ENCODE measurements at regions not wholly inside any gene's neighbourhood (a gene's known extent, or its start where the extent isn't known, plus 50 kb on each side); places are given as distances from the start of the nearest gene placed in this dataset.
"Not testable (repeated sequence)": the region's sequence is repeated elsewhere in the genome, so short reads cannot be mapped to it uniquely, and the experiment has no call there.

DNA sequence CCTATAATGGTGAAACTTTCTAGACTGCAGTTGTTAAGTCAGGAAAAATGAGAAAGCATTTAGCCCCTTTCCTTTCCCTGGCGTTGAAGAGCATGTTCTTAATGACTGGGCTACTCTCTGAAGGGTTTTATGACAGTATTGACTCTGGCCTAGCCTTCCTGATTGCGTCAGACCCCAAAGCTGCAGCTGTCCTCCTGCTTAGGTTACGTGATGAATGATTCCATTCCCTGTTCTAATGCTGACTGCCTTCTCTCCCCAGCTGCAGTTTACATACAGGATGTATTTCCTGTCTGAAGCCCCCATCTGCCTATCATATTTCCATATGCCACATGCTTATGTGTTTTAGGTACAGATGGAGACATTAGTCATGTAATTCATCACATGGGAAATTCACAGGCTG is 105.8 kb upstream of the EGFL6 start:
- Histone ChIP-seq H3K4me1 (ENCODE audit: control insufficient read depth, low read length) (peaks cover 18% of the 10 kb centered on the region), H3F3A (ENCODE audit: control insufficient read depth, insufficient read depth) (no peaks in the 10 kb centered on the region), H3K27me3 (ENCODE audit: control insufficient read depth, low read length) (no peaks in the 10 kb centered on the region), H3K9me3 (ENCODE audit: control insufficient read depth, insufficient read depth, low read length) (no peaks in the 10 kb centered on the region; the same call in 1 of the 2 replicates), H3K4me2 (ENCODE audit: low read length) (peak overlapping the region; percentile 37), H3K79me2 (ENCODE audit: control insufficient read depth, low read length) (no peaks in the 10 kb centered on the region), H3K9me2 (replicated peaks; ENCODE audit: control insufficient read depth, low read length) (no peaks in the 10 kb centered on the region), H4K20me1 (ENCODE audit: control insufficient read depth, insufficient read depth, low read depth, low read length) (no peaks in the 10 kb centered on the region), H3K36me3 (ENCODE audit: control insufficient read depth, low read length) (no peaks in the 10 kb centered on the region), H3K27ac (ENCODE audit: low read depth, low read length) (peak overlapping the region; percentile 38), H3K4me3 (ENCODE audit: low read length) (no peak overlapping the region)
- TF ChIP-seq, protein P1, sequence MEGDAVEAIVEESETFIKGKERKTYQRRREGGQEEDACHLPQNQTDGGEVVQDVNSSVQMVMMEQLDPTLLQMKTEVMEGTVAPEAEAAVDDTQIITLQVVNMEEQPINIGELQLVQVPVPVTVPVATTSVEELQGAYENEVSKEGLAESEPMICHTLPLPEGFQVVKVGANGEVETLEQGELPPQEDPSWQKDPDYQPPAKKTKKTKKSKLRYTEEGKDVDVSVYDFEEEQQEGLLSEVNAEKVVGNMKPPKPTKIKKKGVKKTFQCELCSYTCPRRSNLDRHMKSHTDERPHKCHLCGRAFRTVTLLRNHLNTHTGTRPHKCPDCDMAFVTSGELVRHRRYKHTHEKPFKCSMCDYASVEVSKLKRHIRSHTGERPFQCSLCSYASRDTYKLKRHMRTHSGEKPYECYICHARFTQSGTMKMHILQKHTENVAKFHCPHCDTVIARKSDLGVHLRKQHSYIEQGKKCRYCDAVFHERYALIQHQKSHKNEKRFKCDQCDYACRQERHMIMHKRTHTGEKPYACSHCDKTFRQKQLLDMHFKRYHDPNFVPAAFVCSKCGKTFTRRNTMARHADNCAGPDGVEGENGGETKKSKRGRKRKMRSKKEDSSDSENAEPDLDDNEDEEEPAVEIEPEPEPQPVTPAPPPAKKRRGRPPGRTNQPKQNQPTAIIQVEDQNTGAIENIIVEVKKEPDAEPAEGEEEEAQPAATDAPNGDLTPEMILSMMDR (IDR thresholded peaks at IDR 0.05; ENCODE audit: low read depth, low read length, poor library complexity, severe bottlenecking), result no peak
- no peak for TF ChIP-seq EZH2phosphoT487 (IDR thresholded peaks at IDR 0.05; ENCODE audit: borderline replicate concordance, low read length)

DNA sequence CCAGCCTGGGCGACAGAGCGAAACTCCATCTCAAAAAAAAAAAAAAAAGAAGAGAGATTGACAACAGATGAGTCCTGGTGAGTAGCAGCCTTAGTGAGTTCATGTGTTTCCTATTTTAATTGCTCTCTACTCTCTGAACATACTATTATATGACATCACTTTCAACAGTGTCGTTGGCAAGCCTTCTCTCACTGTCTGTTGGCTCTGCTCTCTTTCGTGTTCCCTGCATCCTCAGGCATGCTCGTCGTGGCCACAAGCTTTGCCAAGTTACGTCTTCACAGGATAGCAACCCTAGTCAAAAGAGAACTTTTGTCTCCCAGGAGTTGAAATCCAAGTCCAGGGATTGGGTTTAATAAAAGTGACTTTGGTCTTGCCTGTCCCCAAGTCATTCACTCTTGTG is 117.1 kb upstream of the EGFL6 start:
- H3K79me2 ChIP-seq (ENCODE audit: control insufficient read depth, low read length), result no peaks in the 10 kb centered on the region
- no peaks in the 10 kb centered on the region for H3K36me3 ChIP-seq (ENCODE audit: control insufficient read depth, low read length)
- H3K9me3 ChIP-seq (ENCODE audit: control insufficient read depth, insufficient read depth, low read length), result no peaks in the 10 kb centered on the region
- no peaks in the 10 kb centered on the region for H3K9me2 ChIP-seq (replicated peaks; ENCODE audit: control insufficient read depth, low read length)
- H3K4me3 ChIP-seq (ENCODE audit: low read length), result no peak overlapping the region
- no peaks in the 10 kb centered on the region for H3F3A ChIP-seq (ENCODE audit: control insufficient read depth, insufficient read depth)
- no peaks in the 10 kb centered on the region for H4K20me1 ChIP-seq (ENCODE audit: control insufficient read depth, insufficient read depth, low read depth, low read length)
- no peak for TF ChIP-seq EZH2phosphoT487 (IDR thresholded peaks at IDR 0.05; ENCODE audit: borderline replicate concordance, low read length)
- TF ChIP-seq, protein P1 (IDR thresholded peaks at IDR 0.05; ENCODE audit: low read depth, low read length, poor library complexity, severe bottlenecking), result no peak
- no peak overlapping the region for H3K4me2 ChIP-seq (ENCODE audit: low read length)
- H3K27ac ChIP-seq (ENCODE audit: low read depth, low read length), result no peak overlapping the region
- H3K27me3 ChIP-seq (ENCODE audit: control insufficient read depth, low read length), result no peaks in the 10 kb centered on the region
- no peaks in the 10 kb centered on the region for H3K4me1 ChIP-seq (ENCODE audit: control insufficient read depth, low read length)

GRCh38 chrX:13449441-13449840 is 120.0 kb upstream of the EGFL6 start:
- H3K79me2 ChIP-seq (ENCODE audit: control insufficient read depth, low read length), result no peaks in the 10 kb centered on the region
- no peaks in the 10 kb centered on the region for H3F3A ChIP-seq (ENCODE audit: control insufficient read depth, insufficient read depth)
- no peaks in the 10 kb centered on the region for H3K9me3 ChIP-seq (ENCODE audit: control insufficient read depth, insufficient read depth, low read length)
- H3K9me2 ChIP-seq (replicated peaks; ENCODE audit: control insufficient read depth, low read length), result no peaks in the 10 kb centered on the region
- no peaks in the 10 kb centered on the region for H3K36me3 ChIP-seq (ENCODE audit: control insufficient read depth, low read length)
- H4K20me1 ChIP-seq (ENCODE audit: control insufficient read depth, insufficient read depth, low read depth, low read length), result no peaks in the 10 kb centered on the region
- TF ChIP-seq, protein P1 (IDR thresholded peaks at IDR 0.05; ENCODE audit: low read depth, low read length, poor library complexity, severe bottlenecking), result no peak
- no peak for TF ChIP-seq EZH2phosphoT487 (IDR thresholded peaks at IDR 0.05; ENCODE audit: borderline replicate concordance, low read length)
- H3K4me2 ChIP-seq (ENCODE audit: low read length), result no peak overlapping the region
- H3K27ac ChIP-seq (ENCODE audit: low read depth, low read length), result no peak overlapping the region
- H3K27me3 ChIP-seq (ENCODE audit: control insufficient read depth, low read length), result no peaks in the 10 kb centered on the region
- no peaks in the 10 kb centered on the region for H3K4me1 ChIP-seq (ENCODE audit: control insufficient read depth, low read length)
- H3K4me3 ChIP-seq (ENCODE audit: low read length), result no peak overlapping the region

- no peaks in the 10 kb centered on the region for H3K79me2 ChIP-seq (ENCODE audit: control insufficient read depth, low read length)
- no peaks in the 10 kb centered on the region for H4K20me1 ChIP-seq (ENCODE audit: control insufficient read depth, insufficient read depth, low read depth, low read length)
- H3K27me3 ChIP-seq (ENCODE audit: control insufficient read depth, low read length), result no peaks in the 10 kb centered on the region
- H3K27ac ChIP-seq (ENCODE audit: low read depth, low read length), result no peak overlapping the region
- no peaks in the 10 kb centered on the region for H3K36me3 ChIP-seq (ENCODE audit: control insufficient read depth, low read length)
- H3K4me1 ChIP-seq (ENCODE audit: control insufficient read depth, low read length), result no peaks in the 10 kb centered on the region
- H3K9me2 ChIP-seq (replicated peaks; ENCODE audit: control insufficient read depth, low read length), result no peaks in the 10 kb centered on the region
- H3K9me3 ChIP-seq (ENCODE audit: control insufficient read depth, insufficient read depth, low read length), result no peaks in the 10 kb centered on the region
- H3K4me2 ChIP-seq (ENCODE audit: low read length), result no peak overlapping the region
- TF ChIP-seq, protein P1 (IDR thresholded peaks at IDR 0.05; ENCODE audit: low read depth, low read length, poor library complexity, severe bottlenecking), result no peak
- TF ChIP-seq EZH2phosphoT487 (IDR thresholded peaks at IDR 0.05; ENCODE audit: borderline replicate concordance, low read length), result no peak
- no peaks in the 10 kb centered on the region for H3F3A ChIP-seq (ENCODE audit: control insufficient read depth, insufficient read depth)
- no peak overlapping the region for H3K4me3 ChIP-seq (ENCODE audit: low read length)
Measured at GRCh38 chrX:13448941-13449340, 120.5 kb upstream of the EGFL6 start.

DNA sequence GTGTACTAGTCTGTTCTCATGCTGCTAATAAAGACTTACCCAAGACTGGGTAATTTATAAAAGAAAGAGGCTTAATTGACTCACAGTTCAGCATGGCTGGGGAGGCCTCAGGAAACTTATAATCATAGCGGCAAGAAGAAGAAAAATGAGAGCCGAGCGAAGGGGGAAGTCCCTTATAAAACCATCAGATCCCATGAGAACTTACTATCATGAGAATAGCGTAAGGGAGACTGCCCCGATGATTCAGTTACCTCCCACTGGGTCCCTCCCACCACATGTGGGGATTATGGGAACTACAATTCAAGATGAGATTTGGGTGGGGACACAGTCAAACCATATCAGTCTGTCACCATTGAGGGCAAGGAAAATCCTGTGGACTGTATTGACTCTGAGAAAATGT is 121.8 kb upstream of the ATXN3L start:
- H3K4me1 ChIP-seq (ENCODE audit: control insufficient read depth, low read length); H3K9me2 ChIP-seq (replicated peaks; ENCODE audit: control insufficient read depth, low read length); H3K27me3 ChIP-seq (ENCODE audit: control insufficient read depth, low read length); H3K4me2 ChIP-seq (ENCODE audit: low read length); H3F3A ChIP-seq (ENCODE audit: control insufficient read depth, insufficient read depth); H4K20me1 ChIP-seq (ENCODE audit: control insufficient read depth, insufficient read depth, low read depth, low read length); H3K36me3 ChIP-seq (ENCODE audit: control insufficient read depth, low read length); H3K9me3 ChIP-seq (ENCODE audit: control insufficient read depth, insufficient read depth, low read length); H3K4me3 ChIP-seq (ENCODE audit: low read length); H3K27ac ChIP-seq (ENCODE audit: low read depth, low read length); H3K79me2 ChIP-seq (ENCODE audit: control insufficient read depth, low read length): not testable (repeated sequence)
